ENCODE measurements at regions not wholly inside any gene's neighbourhood (a gene's known extent, or its start where the extent isn't known, plus 50 kb on each side); places are given as distances from the start of the nearest gene placed in this dataset.

DNA sequence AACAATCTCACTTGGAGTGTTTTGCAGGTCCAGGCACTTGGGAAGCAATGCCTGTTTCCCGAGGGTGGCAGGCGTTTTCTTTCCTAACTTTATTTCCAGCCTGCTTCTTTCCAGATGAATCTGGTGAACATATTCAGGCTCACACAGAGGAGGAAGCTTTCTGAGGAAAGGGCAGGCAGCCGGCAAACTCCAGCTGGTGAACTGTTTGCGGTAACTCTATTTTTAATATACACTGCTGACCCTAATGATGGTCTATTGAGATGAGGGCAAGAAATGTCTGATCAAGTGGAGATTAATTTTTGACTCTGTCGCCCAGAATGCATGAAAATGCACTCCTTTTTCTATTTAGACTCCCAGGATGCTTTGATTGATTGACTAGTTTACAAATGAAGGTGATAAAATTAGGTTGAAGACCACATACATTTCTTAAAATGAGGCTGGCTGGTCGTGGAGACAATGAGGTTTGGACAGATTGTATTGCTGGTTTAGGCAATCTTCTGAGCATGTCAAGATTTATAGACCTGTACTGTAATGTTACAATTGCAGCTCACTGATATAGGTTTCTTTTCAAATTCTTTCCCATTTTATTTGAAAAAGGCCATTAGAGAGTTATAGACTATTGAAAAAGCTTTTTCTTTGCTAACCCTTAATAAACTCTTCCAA lies 153.8 kb downstream of the ATG4C start:
- TF ChIP-seq, protein P1, sequence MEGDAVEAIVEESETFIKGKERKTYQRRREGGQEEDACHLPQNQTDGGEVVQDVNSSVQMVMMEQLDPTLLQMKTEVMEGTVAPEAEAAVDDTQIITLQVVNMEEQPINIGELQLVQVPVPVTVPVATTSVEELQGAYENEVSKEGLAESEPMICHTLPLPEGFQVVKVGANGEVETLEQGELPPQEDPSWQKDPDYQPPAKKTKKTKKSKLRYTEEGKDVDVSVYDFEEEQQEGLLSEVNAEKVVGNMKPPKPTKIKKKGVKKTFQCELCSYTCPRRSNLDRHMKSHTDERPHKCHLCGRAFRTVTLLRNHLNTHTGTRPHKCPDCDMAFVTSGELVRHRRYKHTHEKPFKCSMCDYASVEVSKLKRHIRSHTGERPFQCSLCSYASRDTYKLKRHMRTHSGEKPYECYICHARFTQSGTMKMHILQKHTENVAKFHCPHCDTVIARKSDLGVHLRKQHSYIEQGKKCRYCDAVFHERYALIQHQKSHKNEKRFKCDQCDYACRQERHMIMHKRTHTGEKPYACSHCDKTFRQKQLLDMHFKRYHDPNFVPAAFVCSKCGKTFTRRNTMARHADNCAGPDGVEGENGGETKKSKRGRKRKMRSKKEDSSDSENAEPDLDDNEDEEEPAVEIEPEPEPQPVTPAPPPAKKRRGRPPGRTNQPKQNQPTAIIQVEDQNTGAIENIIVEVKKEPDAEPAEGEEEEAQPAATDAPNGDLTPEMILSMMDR (IDR thresholded peaks at IDR 0.05): no peak
- TF ChIP-seq POLR2A (IDR thresholded peaks at IDR 0.05): no peak

Data from testis (tissue), 2 donors.